Subcutaneous abdominal adipose tissue (tissue), 5 donors: ENCODE measurements at regions not wholly inside any gene's neighbourhood (a gene's known extent, or its start where the extent isn't known, plus 50 kb on each side); places are given as distances from the start of the nearest gene placed in this dataset.
"Not testable (repeated sequence)": the region's sequence is repeated elsewhere in the genome, so short reads cannot be mapped to it uniquely, and the experiment has no call there.

Source experiments
- H3K27ac ChIP-seq: one replicate; pipeline ENCODE4 v1.7.0; 2013; ENCODE audit warnings: low read depth, mild to moderate bottlenecking, inconsistent platforms, low read length, moderate library complexity
- H3K27me3 ChIP-seq, 5 donors: one replicate each; pipeline ENCODE4 v1.7.0; 2013; ENCODE audit warnings: low read length in 5 of 5, inconsistent platforms in 1 of 5; ENCODE audit not compliant: control insufficient read depth in 5 of 5, insufficient read depth in 4 of 5
- H3K36me3 ChIP-seq, 5 donors: one replicate each; pipeline ENCODE4 v1.7.0; 2013; ENCODE audit warnings: low read length in 5 of 5; ENCODE audit not compliant: control insufficient read depth in 5 of 5, insufficient read depth in 5 of 5
- H3K4me1 ChIP-seq, 5 donors: one replicate each; pipeline ENCODE4 v1.7.0; 2013; ENCODE audit warnings: low read length in 5 of 5, mild to moderate bottlenecking in 3 of 5, moderate library complexity in 1 of 5; ENCODE audit not compliant: control insufficient read depth in 5 of 5, insufficient read depth in 5 of 5
- H3K4me3 ChIP-seq, 5 donors: one replicate each; pipeline ENCODE4 v1.7.0; 2013; ENCODE audit warnings: low read length in 5 of 5, low read depth in 1 of 5
- H3K9ac ChIP-seq, 5 donors: one replicate each; pipeline ENCODE4 v1.7.0; 2013; ENCODE audit warnings: low read length in 5 of 5, mild to moderate bottlenecking in 4 of 5, moderate library complexity in 3 of 5
- H3K9me3 ChIP-seq, 5 donors: one replicate each; pipeline ENCODE4 v1.7.0; 2013; ENCODE audit warnings: low read length in 5 of 5; ENCODE audit not compliant: control insufficient read depth in 5 of 5
- donor health status: healthy.
- donor health status: healthy.
- donor health status: healthy.
- donor health status: healthy.
- donor health status: healthy.

- Histone ChIP-seq H3K27me3 (no peaks in the 10 kb centered on the region), H3K9ac (peak overlapping the region in 1 of 5 donors; percentile 35), H3K9me3 (no peaks in the 10 kb centered on the region), H3K36me3 (no peaks in the 10 kb centered on the region), H3K27ac (peak overlapping the region; percentile 76), H3K4me1 (peaks cover 3 to 63% (median 52%) of the 10 kb centered on the region in 5 donors), H3K4me3 (peak overlapping the region in 1 of 5 donors; percentile 17)
Measured at GRCh38 chr13:21901811-21902708, 231.2 kb downstream of the FGF9 start.

GRCh38 chr13:21902709-21903098, 231.8 kb downstream of the FGF9 start:
- no peaks in the 10 kb centered on the region for H3K9me3 ChIP-seq
- H3K27ac ChIP-seq: peak overlapping the region; percentile 76
- H3K36me3 ChIP-seq: no peaks in the 10 kb centered on the region
- H3K27me3 ChIP-seq: no peaks in the 10 kb centered on the region
- H3K4me3 ChIP-seq: no peak overlapping the region
- peaks cover 3 to 56% (median 45%) of the 10 kb centered on the region in 5 donors for H3K4me1 ChIP-seq
- H3K9ac ChIP-seq: no peak overlapping the region

GRCh38 chr13:21905486-21905885, 234.6 kb downstream of the FGF9 start:
- Histone ChIP-seq H3K27ac (no peak overlapping the region), H3K36me3 (no peaks in the 10 kb centered on the region), H3K9ac (no peak overlapping the region), H3K4me3 (no peak overlapping the region), H3K27me3 (no peaks in the 10 kb centered on the region), H3K4me1 (peaks cover 3 to 30% (median 21%) of the 10 kb centered on the region in 5 donors), H3K9me3 (no peaks in the 10 kb centered on the region)

GRCh38 chr13:21909331-21909730, 238.5 kb downstream of the FGF9 start:
- Histone ChIP-seq H3K27me3 (no peaks in the 10 kb centered on the region), H3K9me3 (no peaks in the 10 kb centered on the region), H3K4me3 (no peak overlapping the region), H3K36me3 (no peaks in the 10 kb centered on the region), H3K4me1 (peaks cover 0 to 10% (median 7%) of the 10 kb centered on the region in 5 donors), H3K27ac (no peak overlapping the region), H3K9ac (no peak overlapping the region)

GRCh38 chr13:21910546-21910945, 239.7 kb downstream of the FGF9 start:
- H3K27ac ChIP-seq: no peak overlapping the region

GRCh38 chr13:21911646-21912298, 240.9 kb downstream of the FGF9 start:
- Histone ChIP-seq H3K27me3 (no peaks in the 10 kb centered on the region), H3K9me3 (no peaks in the 10 kb centered on the region), H3K9ac (no peak overlapping the region), H3K4me3 (no peak overlapping the region), H3K27ac (no peak overlapping the region), H3K4me1 (no peaks in the 10 kb centered on the region), H3K36me3 (no peaks in the 10 kb centered on the region)

More at GRCh38 chr13:21910546-21910945, 239.7 kb downstream of the FGF9 start:
- no peaks in the 10 kb centered on the region for H3K36me3 ChIP-seq
- H3K9me3 ChIP-seq: no peaks in the 10 kb centered on the region
- no peaks in the 10 kb centered on the region for H3K27me3 ChIP-seq
- peaks cover 0 to 3% (median 3%) of the 10 kb centered on the region in 5 donors for H3K4me1 ChIP-seq
- no peak overlapping the region for H3K9ac ChIP-seq
- H3K4me3 ChIP-seq: no peak overlapping the region

- Histone ChIP-seq H3K36me3 (no peaks in the 10 kb centered on the region), H3K27ac (no peak overlapping the region), H3K9me3 (no peaks in the 10 kb centered on the region), H3K9ac (no peak overlapping the region), H3K27me3 (no peaks in the 10 kb centered on the region), H3K4me3 (no peak overlapping the region), H3K4me1 (peaks cover 0 to 5% (median 0%) of the 10 kb centered on the region in 5 donors)
Measured at GRCh38 chr13:21913010-21913409, 242.1 kb downstream of the FGF9 start.

- Histone ChIP-seq H3K36me3 (no peaks in the 10 kb centered on the region), H3K4me1 (peaks cover 0 to 5% (median 0%) of the 10 kb centered on the region in 5 donors), H3K4me3 (no peak overlapping the region), H3K27ac (no peak overlapping the region), H3K27me3 (no peaks in the 10 kb centered on the region), H3K9me3 (no peaks in the 10 kb centered on the region), H3K9ac (no peak overlapping the region)
Measured at GRCh38 chr13:21917086-21918015, 246.5 kb downstream of the FGF9 start.

GRCh38 chr13:21920802-21921201, 249.9 kb downstream of the FGF9 start:
- H3K4me1 ChIP-seq: not testable (repeated sequence)

More at GRCh38 chr13:21920802-21921201, 249.9 kb downstream of the FGF9 start:
- not testable (repeated sequence) for H3K9ac ChIP-seq, H3K9me3 ChIP-seq, H3K27me3 ChIP-seq, H3K36me3 ChIP-seq, H3K27ac ChIP-seq, H3K4me3 ChIP-seq
